GM12864 (cell line): ENCODE measurements at regions not wholly inside any gene's neighbourhood (a gene's known extent, or its start where the extent isn't known, plus 50 kb on each side); places are given as distances from the start of the nearest gene placed in this dataset.

ENCODE experiments used
- DNase-seq: peaks from one replicate; pipeline ENCODE4 v3.0.0-alpha.2; 2011; ENCODE audit warnings: low read depth
- H3K4me3 ChIP-seq: 2 replicates; pipeline ENCODE4 v1.5.1; 2011; ENCODE audit warnings: mild to moderate bottlenecking, low read depth, low read length, control low read depth
- CTCF ChIP-seq: IDR thresholded peaks from 2 replicates; pipeline ENCODE4 v1.5.1; 2011; ENCODE audit warnings: low read depth, mild to moderate bottlenecking, moderate library complexity, low read length, control low read depth, inconsistent platforms; ENCODE audit errors: missing control alignments

GRCh38 chr2:157155992-157156391, 101.5 kb upstream of the GALNT5 start:
- TF ChIP-seq CTCF: no peak
- no peak for DNase-seq

GRCh38 chr2:157158111-157158510, 99.4 kb upstream of the GALNT5 start:
- no peak overlapping the region for H3K4me3 ChIP-seq
- TF ChIP-seq CTCF: no peak
- DNase-seq: no peak

More at GRCh38 chr2:157155992-157156391, 101.5 kb upstream of the GALNT5 start:
- H3K4me3 ChIP-seq: no peak overlapping the region

- H3K4me3 ChIP-seq: no peak overlapping the region
- no peak for TF ChIP-seq CTCF
- DNase-seq: no peak
Observed at GRCh38 chr2:157159221-157159934, 98.1 kb upstream of the GALNT5 start.

- no peak for TF ChIP-seq CTCF
- no peak for DNase-seq
- no peak overlapping the region for H3K4me3 ChIP-seq
Observed at GRCh38 chr2:157160111-157160510, 97.4 kb upstream of the GALNT5 start.

GRCh38 chr2:157164370-157164769, 93.1 kb upstream of the GALNT5 start:
- no peak for TF ChIP-seq CTCF
- no peak for DNase-seq
- H3K4me3 ChIP-seq: no peak overlapping the region

GRCh38 chr2:157164891-157165290, 92.6 kb upstream of the GALNT5 start:
- H3K4me3 ChIP-seq: no peak overlapping the region
- no peak for DNase-seq
- no peak for TF ChIP-seq CTCF

- H3K4me3 ChIP-seq: no peak overlapping the region
- no peak for DNase-seq
- no peak for TF ChIP-seq CTCF
Observed at GRCh38 chr2:157168501-157168900, 89.0 kb upstream of the GALNT5 start.
